NT2/D1 (cell line): ENCODE measurements at regions not wholly inside any gene's neighbourhood (a gene's known extent, or its start where the extent isn't known, plus 50 kb on each side); places are given as distances from the start of the nearest gene placed in this dataset.
A peak's percentile ranks its signal among the peaks of the same experiment; 100 is the strongest.

Experiments
- DNase-seq: peaks from one replicate; pipeline ENCODE4 v3.0.0-alpha.2; 2011; ENCODE audit warnings: low read depth, low spot score
- H3K27me3 ChIP-seq: 2 replicates; pipeline ENCODE4 v1.6.0; 2011; ENCODE audit warnings: mild to moderate bottlenecking; ENCODE audit not compliant: insufficient read length, insufficient read depth
- H3K36me3 ChIP-seq: 2 replicates; pipeline ENCODE4 v1.6.1; 2011; ENCODE audit warnings: mild to moderate bottlenecking, low read length, mixed read lengths; ENCODE audit not compliant: insufficient read depth, insufficient read length
- H3K4me1 ChIP-seq: 2 replicates; pipeline ENCODE4 v1.5.1; 2011; ENCODE audit not compliant: insufficient read depth, insufficient read length
- H3K4me3 ChIP-seq: 2 replicates; pipeline ENCODE4 v1.5.1; 2011; ENCODE audit warnings: low read depth; ENCODE audit not compliant: insufficient read length
- H3K9ac ChIP-seq: 2 replicates; pipeline ENCODE4 v1.6.0; 2011; ENCODE audit warnings: low read depth; ENCODE audit not compliant: insufficient read length
- H3K9me3 ChIP-seq: 2 replicates; pipeline ENCODE4 v1.5.1; 2011; ENCODE audit warnings: mild to moderate bottlenecking, low read length; ENCODE audit not compliant: insufficient read depth
- SUZ12 ChIP-seq: IDR thresholded peaks from 2 replicates; pipeline ENCODE4 v1.6.1; 2011; ENCODE audit not compliant: insufficient read length, insufficient read depth; ENCODE audit errors: extremely low read depth
- YY1 ChIP-seq: IDR thresholded peaks from 2 replicates; pipeline ENCODE4 v1.6.1; 2011; ENCODE audit not compliant: insufficient read length, insufficient read depth
- ZNF274 ChIP-seq: IDR thresholded peaks from 2 replicates; pipeline ENCODE4 v1.6.1; 2011; ENCODE audit warnings: mild to moderate bottlenecking, low read depth, low read length

- no peaks in the 10 kb centered on the region for H3K4me1 ChIP-seq
- no peaks in the 10 kb centered on the region for H3K36me3 ChIP-seq
- no peak for DNase-seq
- H3K27me3 ChIP-seq = no peaks in the 10 kb centered on the region
- H3K9me3 ChIP-seq = no peaks in the 10 kb centered on the region
- H3K4me3 ChIP-seq = no peak overlapping the region
- H3K9ac ChIP-seq = no peak overlapping the region
- TF ChIP-seq YY1 = no peak
Measured at GRCh38 chr16:73337373-73338296, 289.7 kb upstream of the ZFHX3 start.

- H3K27me3 ChIP-seq = no peaks in the 10 kb centered on the region
- H3K9me3 ChIP-seq = no peaks in the 10 kb centered on the region
- no peaks in the 10 kb centered on the region for H3K36me3 ChIP-seq
- H3K4me3 ChIP-seq = no peak overlapping the region
- H3K4me1 ChIP-seq = no peaks in the 10 kb centered on the region
- H3K9ac ChIP-seq = no peak overlapping the region
- TF ChIP-seq SUZ12 = no peak
- TF ChIP-seq ZNF274 = no peak
- no peak for TF ChIP-seq YY1
- DNase-seq = peak; percentile 8
Measured at GRCh38 chr16:73329358-73330286, 281.7 kb upstream of the ZFHX3 start.

GRCh38 chr16:73326770-73327470, 279.0 kb upstream of the ZFHX3 start:
- H3K4me1 ChIP-seq = no peaks in the 10 kb centered on the region
- no peak overlapping the region for H3K9ac ChIP-seq
- TF ChIP-seq YY1 (no peak), SUZ12 (no peak), ZNF274 (no peak)
- H3K27me3 ChIP-seq = no peaks in the 10 kb centered on the region
- no peaks in the 10 kb centered on the region for H3K36me3 ChIP-seq
- DNase-seq = no peak
- no peaks in the 10 kb centered on the region for H3K9me3 ChIP-seq
- H3K4me3 ChIP-seq = no peak overlapping the region

GRCh38 chr16:73326221-73326620, 278.3 kb upstream of the ZFHX3 start:
- no peak overlapping the region for H3K4me3 ChIP-seq
- H3K4me1 ChIP-seq = no peaks in the 10 kb centered on the region
- no peak for TF ChIP-seq YY1
- TF ChIP-seq ZNF274 = no peak
- TF ChIP-seq SUZ12 = no peak
- no peaks in the 10 kb centered on the region for H3K27me3 ChIP-seq
- H3K36me3 ChIP-seq = no peaks in the 10 kb centered on the region
- H3K9ac ChIP-seq = no peak overlapping the region
- no peak for DNase-seq
- no peaks in the 10 kb centered on the region for H3K9me3 ChIP-seq

- H3K27me3 ChIP-seq = no peaks in the 10 kb centered on the region
- H3K36me3 ChIP-seq = no peaks in the 10 kb centered on the region
- no peaks in the 10 kb centered on the region for H3K9me3 ChIP-seq
- no peak for DNase-seq
- H3K4me1 ChIP-seq = no peaks in the 10 kb centered on the region
- TF ChIP-seq SUZ12 (no peak), ZNF274 (no peak), YY1 (no peak)
- no peak overlapping the region for H3K4me3 ChIP-seq
- no peak overlapping the region for H3K9ac ChIP-seq
Measured at GRCh38 chr16:73323880-73324279, 276.0 kb upstream of the ZFHX3 start.

GRCh38 chr16:73322856-73323255, 274.9 kb upstream of the ZFHX3 start:
- Histone ChIP-seq H3K36me3 (no peaks in the 10 kb centered on the region), H3K4me3 (no peak overlapping the region), H3K9me3 (no peaks in the 10 kb centered on the region), H3K27me3 (no peaks in the 10 kb centered on the region), H3K9ac (no peak overlapping the region), H3K4me1 (no peaks in the 10 kb centered on the region)
- no peak for DNase-seq
- TF ChIP-seq ZNF274 (no peak), SUZ12 (no peak), YY1 (no peak)

- H3K27me3 ChIP-seq = no peaks in the 10 kb centered on the region
- DNase-seq = no peak
- no peaks in the 10 kb centered on the region for H3K36me3 ChIP-seq
- no peaks in the 10 kb centered on the region for H3K4me1 ChIP-seq
- H3K9me3 ChIP-seq = no peaks in the 10 kb centered on the region
- TF ChIP-seq YY1 (no peak), ZNF274 (no peak), SUZ12 (no peak)
- no peak overlapping the region for H3K9ac ChIP-seq
- H3K4me3 ChIP-seq = no peak overlapping the region
Measured at GRCh38 chr16:73321853-73322252, 273.9 kb upstream of the ZFHX3 start.
